ENCODE measurements at regions not wholly inside any gene's neighbourhood (a gene's known extent, or its start where the extent isn't known, plus 50 kb on each side); places are given as distances from the start of the nearest gene placed in this dataset.
A peak's percentile ranks its signal among the peaks of the same experiment; 100 is the strongest.
"Not testable (repeated sequence)": the region's sequence is repeated elsewhere in the genome, so short reads cannot be mapped to it uniquely, and the experiment has no call there.

GRCh38 chr1:172755099-172755498, 96.2 kb downstream of the FASLG start:
- DNase-seq: no peak

- no peak for DNase-seq
These were observed 97.1 kb downstream of the FASLG start for GRCh38 chr1:172756024-172756423.

- no peak for DNase-seq
These were observed 99.4 kb downstream of the FASLG start for GRCh38 chr1:172758259-172758658.

GRCh38 chr1:172760121-172760520, 101.2 kb downstream of the FASLG start:
- no peak for DNase-seq

- DNase-seq: no peak
These were observed 102.9 kb downstream of the FASLG start for GRCh38 chr1:172761581-172762486.

- DNase-seq: no peak
These were observed 104.2 kb downstream of the FASLG start for GRCh38 chr1:172763057-172763456.

GRCh38 chr1:172764378-172764777, 105.5 kb downstream of the FASLG start:
- DNase-seq: peak; percentile 65

GRCh38 chr1:172766462-172766861, 107.6 kb downstream of the FASLG start:
- no peak for DNase-seq

- no peak for DNase-seq
These were observed 111.2 kb downstream of the FASLG start for GRCh38 chr1:172770071-172770470.

GRCh38 chr1:172774561-172774960, 115.7 kb downstream of the FASLG start:
- no peak for DNase-seq

GRCh38 chr1:172775606-172776005, 116.7 kb downstream of the FASLG start:
- DNase-seq: no peak

- no peak for DNase-seq
These were observed 117.2 kb downstream of the FASLG start for GRCh38 chr1:172776071-172776470.

GRCh38 chr1:172777767-172778166, 118.9 kb downstream of the FASLG start:
- DNase-seq: no peak

- no peak for DNase-seq
These were observed 119.9 kb downstream of the FASLG start for GRCh38 chr1:172778456-172779455.

- DNase-seq: no peak
These were observed 120.6 kb downstream of the FASLG start for GRCh38 chr1:172779491-172779890.

- DNase-seq: no peak
These were observed 122.7 kb downstream of the FASLG start for GRCh38 chr1:172781513-172782140.

- DNase-seq: no peak
These were observed 130.9 kb downstream of the FASLG start for GRCh38 chr1:172789840-172790239.

GRCh38 chr1:172790245-172790644, 131.3 kb downstream of the FASLG start:
- no peak for DNase-seq

GRCh38 chr1:172793823-172794222, 134.9 kb downstream of the FASLG start:
- DNase-seq: no peak

- DNase-seq: no peak
These were observed 136.8 kb downstream of the FASLG start for GRCh38 chr1:172795741-172796140.

GRCh38 chr1:172799804-172800203, 140.9 kb downstream of the FASLG start:
- DNase-seq: not testable (repeated sequence)

GRCh38 chr1:172801771-172802322, 142.9 kb downstream of the FASLG start:
- no peak for DNase-seq

- DNase-seq: no peak
These were observed 150.8 kb downstream of the FASLG start for GRCh38 chr1:172809750-172810149.
